MM.1S (cell line): ENCODE measurements at regions not wholly inside any gene's neighbourhood (a gene's known extent, or its start where the extent isn't known, plus 50 kb on each side); places are given as distances from the start of the nearest gene placed in this dataset.
"Not testable (repeated sequence)": the region's sequence is repeated elsewhere in the genome, so short reads cannot be mapped to it uniquely, and the experiment has no call there.

Experiments used
- DNase-seq: peaks from one replicate; pipeline ENCODE4 v3.0.0-alpha.2; 2015
- H2AFZ ChIP-seq: fragments of 300-600 bp; sonication (generic); 2 replicates; pipeline ENCODE4 v1.6.0; 2016; ENCODE audit warnings: antibody characterized with exemption, low read length
- H3F3A ChIP-seq: fragments of 300-600 bp; sonication (generic); 2 replicates; pipeline ENCODE4 v1.6.1; 2016; ENCODE audit warnings: mild to moderate bottlenecking, antibody characterized with exemption, low read length, moderate library complexity, mixed read lengths; ENCODE audit not compliant: insufficient read depth
- H3K27ac ChIP-seq: fragments of 300-600 bp; sonication (generic); 2 replicates; pipeline ENCODE4 v1.5.1; 2016; ENCODE audit warnings: mild to moderate bottlenecking, low read length
- H3K27me3 ChIP-seq: fragments of 300-600 bp; sonication (generic); replicated peaks from 2 replicates; pipeline ENCODE4 v1.6.0; 2016; ENCODE audit warnings: low read length; ENCODE audit not compliant: insufficient read depth
- H3K36me3 ChIP-seq: fragments of 300-600 bp; sonication (generic); replicated peaks from 2 replicates; pipeline ENCODE4 v1.6.1; 2016; ENCODE audit warnings: mild to moderate bottlenecking, low read length, mixed read lengths; ENCODE audit not compliant: insufficient read depth
- H3K4me1 ChIP-seq: fragments of 300-600 bp; sonication (generic); 2 replicates; pipeline ENCODE4 v1.6.1; 2016; ENCODE audit warnings: low read length, mixed read lengths
- H3K4me2 ChIP-seq: fragments of 300-600 bp; sonication (generic); 2 replicates; pipeline ENCODE4 v1.6.0; 2016; ENCODE audit warnings: low read depth, low read length
- H3K4me3 ChIP-seq: fragments of 300-600 bp; sonication (generic); 2 replicates; pipeline ENCODE4 v1.5.1; 2016; ENCODE audit warnings: low read length, mixed read lengths
- H3K79me2 ChIP-seq: fragments of 300-600 bp; sonication (generic); 2 replicates; pipeline ENCODE4 v1.6.1; 2016; ENCODE audit warnings: mixed run types, low read length, mixed read lengths
- H3K9ac ChIP-seq: fragments of 300-600 bp; sonication (generic); 2 replicates; pipeline ENCODE4 v1.6.1; 2016; ENCODE audit warnings: low read length, mixed read lengths
- H3K9me2 ChIP-seq: fragments of 300-600 bp; sonication (generic); replicated peaks from 2 replicates; pipeline ENCODE4 v1.6.1; 2016; ENCODE audit warnings: mild to moderate bottlenecking, low read length, mixed read lengths; ENCODE audit not compliant: insufficient read depth
- H3K9me3 ChIP-seq: fragments of 300-600 bp; sonication (generic); replicated peaks from 2 replicates; pipeline ENCODE4 v1.6.1; 2016; ENCODE audit warnings: mild to moderate bottlenecking, low read length, mixed read lengths; ENCODE audit not compliant: insufficient read depth
- H4K20me1 ChIP-seq: fragments of 300-600 bp; sonication (generic); 2 replicates; pipeline ENCODE4 v1.6.1; 2016; ENCODE audit warnings: mild to moderate bottlenecking, low read length, moderate library complexity, mixed read lengths; ENCODE audit not compliant: insufficient read depth
- EZH2 ChIP-seq: fragments of 300-600 bp; sonication (generic); optimal IDR thresholded peaks from 2 replicates; pipeline ENCODE3; 2017; ENCODE audit warnings: low read depth, mild to moderate bottlenecking, antibody characterized with exemption, low read length, mixed read lengths
- EZH2phosphoT487 ChIP-seq: fragments of 300-600 bp; sonication (generic); IDR thresholded peaks from 2 replicates; pipeline ENCODE4 v1.6.1; 2018; ENCODE audit warnings: antibody characterized with exemption, low read length
- TF ChIP-seq, protein P1 (sequence below): fragments of 300-600 bp; sonication (generic); IDR thresholded peaks from 2 replicates; pipeline ENCODE4 v1.5.1; 2016; ENCODE audit warnings: antibody characterized with exemption, low read length, mixed read lengths

DNA sequence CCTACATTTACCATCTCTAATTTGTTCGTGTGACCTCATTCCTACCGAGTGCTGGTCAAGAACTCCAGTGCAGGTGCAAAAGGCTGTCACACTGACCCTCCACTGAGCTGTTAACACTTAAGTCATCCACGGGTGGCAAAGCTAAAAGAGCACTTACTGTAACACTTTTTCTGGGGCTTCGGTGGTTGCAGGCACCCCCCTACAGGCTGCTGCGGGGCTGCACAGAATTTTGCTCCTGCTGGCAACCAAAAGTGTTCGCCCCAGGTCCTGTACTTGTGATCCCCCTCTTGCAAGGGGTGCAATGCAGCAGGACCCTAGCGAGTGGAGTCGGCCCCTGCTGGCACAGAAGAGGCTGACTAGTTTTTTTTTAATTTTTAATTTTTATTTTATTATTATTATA is 298.9 kb upstream of the CNTNAP2 start:
- no peak overlapping the region for H2AFZ ChIP-seq
- no peaks in the 10 kb centered on the region for H3K36me3 ChIP-seq
- no peaks in the 10 kb centered on the region for H3K9me3 ChIP-seq
- TF ChIP-seq, protein P1, sequence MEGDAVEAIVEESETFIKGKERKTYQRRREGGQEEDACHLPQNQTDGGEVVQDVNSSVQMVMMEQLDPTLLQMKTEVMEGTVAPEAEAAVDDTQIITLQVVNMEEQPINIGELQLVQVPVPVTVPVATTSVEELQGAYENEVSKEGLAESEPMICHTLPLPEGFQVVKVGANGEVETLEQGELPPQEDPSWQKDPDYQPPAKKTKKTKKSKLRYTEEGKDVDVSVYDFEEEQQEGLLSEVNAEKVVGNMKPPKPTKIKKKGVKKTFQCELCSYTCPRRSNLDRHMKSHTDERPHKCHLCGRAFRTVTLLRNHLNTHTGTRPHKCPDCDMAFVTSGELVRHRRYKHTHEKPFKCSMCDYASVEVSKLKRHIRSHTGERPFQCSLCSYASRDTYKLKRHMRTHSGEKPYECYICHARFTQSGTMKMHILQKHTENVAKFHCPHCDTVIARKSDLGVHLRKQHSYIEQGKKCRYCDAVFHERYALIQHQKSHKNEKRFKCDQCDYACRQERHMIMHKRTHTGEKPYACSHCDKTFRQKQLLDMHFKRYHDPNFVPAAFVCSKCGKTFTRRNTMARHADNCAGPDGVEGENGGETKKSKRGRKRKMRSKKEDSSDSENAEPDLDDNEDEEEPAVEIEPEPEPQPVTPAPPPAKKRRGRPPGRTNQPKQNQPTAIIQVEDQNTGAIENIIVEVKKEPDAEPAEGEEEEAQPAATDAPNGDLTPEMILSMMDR = no peak
- TF ChIP-seq EZH2 (no peak), EZH2phosphoT487 (no peak)
- no peak overlapping the region for H3K9ac ChIP-seq
- no peak overlapping the region for H3K27ac ChIP-seq
- no peak overlapping the region for H3K4me3 ChIP-seq
- no peaks in the 10 kb centered on the region for H3K79me2 ChIP-seq
- no peaks in the 10 kb centered on the region for H3K4me1 ChIP-seq
- no peak for DNase-seq
- no peaks in the 10 kb centered on the region for H3F3A ChIP-seq
- no peaks in the 10 kb centered on the region for H4K20me1 ChIP-seq
- H3K9me2 ChIP-seq = no peaks in the 10 kb centered on the region
- no peak overlapping the region for H3K4me2 ChIP-seq
- no peaks in the 10 kb centered on the region for H3K27me3 ChIP-seq

DNA sequence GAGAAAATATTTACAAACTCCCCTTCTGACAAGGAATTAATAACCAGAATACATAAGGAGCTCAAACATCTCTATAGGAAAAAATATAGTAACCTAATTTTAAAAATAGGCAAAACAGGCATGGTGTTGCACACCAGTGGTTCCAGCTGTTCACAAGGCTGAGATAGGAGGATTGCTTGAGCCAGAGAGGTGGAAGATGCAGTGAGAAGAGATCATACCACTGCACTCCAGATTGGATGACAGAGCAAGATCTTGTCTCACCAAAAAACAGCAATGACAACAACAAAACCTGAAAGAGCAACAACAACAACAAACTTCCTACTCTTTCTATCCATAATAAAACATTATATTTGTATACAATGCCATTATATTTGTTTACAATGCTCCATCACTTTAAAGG is 304.4 kb upstream of the CNTNAP2 start:
- Histone ChIP-seq H3K4me2 (no peak overlapping the region), H3K27ac (no peak overlapping the region), H3K9me2 (no peaks in the 10 kb centered on the region), H3K9me3 (no peaks in the 10 kb centered on the region), H3K36me3 (no peaks in the 10 kb centered on the region), H3K4me3 (no peak overlapping the region), H3K27me3 (no peaks in the 10 kb centered on the region), H3K9ac (no peak overlapping the region), H3K79me2 (no peaks in the 10 kb centered on the region), H2AFZ (no peak overlapping the region), H4K20me1 (no peaks in the 10 kb centered on the region), H3K4me1 (no peaks in the 10 kb centered on the region), H3F3A (no peaks in the 10 kb centered on the region)
- no peak for DNase-seq
- TF ChIP-seq EZH2phosphoT487 = no peak
- TF ChIP-seq, protein P1 = no peak
- TF ChIP-seq EZH2 = no peak

DNA sequence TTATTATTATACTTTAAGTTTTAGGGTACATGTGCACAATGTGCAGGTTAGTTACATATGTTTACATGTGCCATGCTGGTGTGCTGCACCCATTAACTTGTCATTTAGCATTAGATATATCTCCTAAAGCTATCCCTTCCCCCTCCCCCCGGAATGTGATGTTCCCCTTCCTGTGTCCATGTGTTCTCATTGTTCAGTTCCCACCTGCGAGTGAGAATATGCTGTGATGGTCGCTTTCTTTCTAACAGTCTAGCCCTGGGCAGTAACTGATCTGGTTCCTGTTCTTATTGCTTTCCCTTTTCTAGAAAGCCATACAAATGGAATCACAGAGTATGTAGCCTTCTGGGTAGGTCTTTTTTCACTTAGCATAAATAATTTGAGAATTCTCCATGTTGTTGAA is 311.1 kb upstream of the CNTNAP2 start:
- not testable (repeated sequence) for H3K4me1 ChIP-seq, H3K4me3 ChIP-seq, H3K79me2 ChIP-seq, H3K36me3 ChIP-seq, H3F3A ChIP-seq, H3K9me3 ChIP-seq, H3K9ac ChIP-seq, DNase-seq, H4K20me1 ChIP-seq, H3K4me2 ChIP-seq, H3K27me3 ChIP-seq, H2AFZ ChIP-seq, H3K9me2 ChIP-seq, H3K27ac ChIP-seq

DNA sequence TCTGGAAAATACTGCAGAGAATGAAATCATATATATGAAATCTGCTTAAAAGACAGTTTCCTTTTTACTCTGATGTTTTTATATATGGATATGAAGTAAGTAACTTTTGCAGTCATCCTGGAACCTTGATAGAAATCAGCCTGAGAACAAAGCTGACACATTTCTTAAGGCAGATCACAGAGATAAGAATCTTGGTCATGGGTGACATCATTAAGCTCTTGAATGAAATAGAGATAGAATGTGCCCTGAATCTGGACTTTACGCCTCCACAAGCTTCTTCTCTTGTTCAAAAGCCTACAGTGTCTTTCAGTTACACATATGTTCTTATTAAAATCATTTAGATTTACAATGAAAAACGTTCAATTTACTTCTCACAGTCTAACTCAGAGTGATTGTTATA is 319.1 kb upstream of the CNTNAP2 start:
- Histone ChIP-seq H4K20me1 (no peaks in the 10 kb centered on the region), H3F3A (no peaks in the 10 kb centered on the region), H2AFZ (no peak overlapping the region), H3K9ac (no peak overlapping the region), H3K9me2 (no peaks in the 10 kb centered on the region), H3K4me2 (no peak overlapping the region), H3K27me3 (no peaks in the 10 kb centered on the region), H3K79me2 (no peaks in the 10 kb centered on the region), H3K9me3 (no peaks in the 10 kb centered on the region), H3K27ac (no peak overlapping the region), H3K4me3 (no peak overlapping the region), H3K4me1 (no peaks in the 10 kb centered on the region), H3K36me3 (no peaks in the 10 kb centered on the region)
- no peak for DNase-seq
- TF ChIP-seq, protein P1 = no peak
- TF ChIP-seq EZH2 = no peak
- no peak for TF ChIP-seq EZH2phosphoT487
